ENCODE measurements at regions not wholly inside any gene's neighbourhood (a gene's known extent, or its start where the extent isn't known, plus 50 kb on each side); places are given as distances from the start of the nearest gene placed in this dataset.
"Not testable (repeated sequence)": the region's sequence is repeated elsewhere in the genome, so short reads cannot be mapped to it uniquely, and the experiment has no call there.

DNA sequence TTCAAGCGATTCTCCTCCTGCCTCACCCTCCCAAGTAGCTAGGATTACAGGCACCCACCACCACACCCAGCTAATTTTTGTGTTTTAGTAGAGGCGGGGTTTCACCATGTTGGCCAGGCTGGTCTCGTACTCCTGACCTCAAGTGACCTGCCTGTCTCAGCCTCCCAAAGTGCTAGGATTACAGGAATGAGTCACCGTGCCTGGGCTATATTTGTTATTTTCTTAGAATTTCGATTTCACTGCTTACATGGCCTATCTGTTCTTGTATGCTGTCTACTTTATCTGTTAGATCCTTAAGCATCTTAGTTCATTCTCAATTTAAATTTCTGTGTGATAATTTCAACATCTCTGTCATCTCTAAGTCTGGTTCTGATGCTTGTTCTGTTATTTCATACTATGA is 210.6 kb upstream of the NPY2R start:
- not testable (repeated sequence) for H2AFZ ChIP-seq (ENCODE audit: low read length); H3K9me3 ChIP-seq (replicated peaks in 1 of 2; ENCODE audit: control insufficient read depth in 2 of 2, insufficient read depth in 1 of 2, low read depth in 1 of 2, low read length in 2 of 2); H3K27ac ChIP-seq (replicated peaks; ENCODE audit: low read length); H2AK5ac ChIP-seq (ENCODE audit: low read depth, low read length); H2BK12ac ChIP-seq (ENCODE audit: low read length); H3K79me1 ChIP-seq (ENCODE audit: low read depth, low read length); H3K4ac ChIP-seq (ENCODE audit: low read length); H3K4me2 ChIP-seq (ENCODE audit: insufficient read depth, low read length, poor library complexity, severe bottlenecking); H3K23ac ChIP-seq (ENCODE audit: low read depth, low read length, poor library complexity); H4K8ac ChIP-seq (ENCODE audit: low read depth, low read length); H2BK15ac ChIP-seq (ENCODE audit: low read length); H3K14ac ChIP-seq (ENCODE audit: low read length); DNase-seq (ENCODE audit: low spot score); H3K18ac ChIP-seq (ENCODE audit: low read length); H4K91ac ChIP-seq (ENCODE audit: low read depth, low read length, poor library complexity); H3K27me3 ChIP-seq (ENCODE audit: control insufficient read depth in 3 of 3, insufficient read depth in 3 of 3, low read depth in 1 of 3, low read length in 3 of 3); H2BK120ac ChIP-seq (ENCODE audit: low read depth, low read length); H3K9ac ChIP-seq (ENCODE audit: low read depth, low read length, poor library complexity); H3K36me3 ChIP-seq (replicated peaks in 1 of 2; ENCODE audit: control insufficient read depth in 2 of 2, insufficient read depth in 2 of 2, low read length in 2 of 2); H3K4me3 ChIP-seq (ENCODE audit: low read length in 2 of 2); H2BK5ac ChIP-seq (ENCODE audit: low read length); H3K4me1 ChIP-seq (ENCODE audit: control insufficient read depth in 2 of 2, insufficient read depth in 1 of 2, low read depth in 1 of 2, low read length in 2 of 2)
- WGBS, 2 donors (ENCODE audit: extremely low coverage in 2 of 2, insufficient read length in 2 of 2, insufficient replicate concordance in 1 of 2): no CpG with 5 or more reads among the region's 5 CpGs

DNA sequence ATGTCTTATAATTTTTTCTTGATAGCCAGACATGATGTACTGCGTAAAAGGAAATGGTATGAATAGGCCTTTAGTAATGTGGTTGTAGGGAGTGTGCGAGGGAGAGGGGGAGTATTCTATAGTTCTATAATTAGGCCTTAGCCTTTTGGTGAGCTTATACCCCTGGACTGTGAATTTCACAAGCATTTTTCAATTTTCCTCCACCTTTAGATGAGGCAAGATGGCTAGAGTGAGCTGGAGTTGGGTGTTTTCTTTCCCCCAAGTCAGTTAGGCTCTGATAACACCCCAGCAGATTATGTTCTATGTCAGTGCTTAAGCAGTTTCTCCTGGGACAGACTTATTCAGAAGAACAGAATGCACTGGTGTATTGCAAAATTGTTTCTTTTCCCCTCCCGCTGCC is 210.2 kb upstream of the NPY2R start:
- Histone ChIP-seq H3K18ac (ENCODE audit: low read length) (no peak overlapping the region), H4K91ac (ENCODE audit: low read depth, low read length, poor library complexity) (no peak overlapping the region), H2BK12ac (ENCODE audit: low read length) (no peak overlapping the region), H2AK5ac (ENCODE audit: low read depth, low read length) (no peak overlapping the region), H3K23ac (ENCODE audit: low read depth, low read length, poor library complexity) (no peak overlapping the region), H2BK15ac (ENCODE audit: low read length) (no peak overlapping the region), H3K9ac (ENCODE audit: low read depth, low read length, poor library complexity) (no peak overlapping the region), H3K4ac (ENCODE audit: low read length) (no peak overlapping the region), H3K9me3 (replicated peaks in 1 of 2; ENCODE audit: control insufficient read depth in 2 of 2, insufficient read depth in 1 of 2, low read depth in 1 of 2, low read length in 2 of 2) (peaks cover 0 to 3% of the 10 kb centered on the region in 2 donors), H2BK5ac (ENCODE audit: low read length) (no peak overlapping the region), H3K4me1 (ENCODE audit: control insufficient read depth in 2 of 2, insufficient read depth in 1 of 2, low read depth in 1 of 2, low read length in 2 of 2) (no peaks in the 10 kb centered on the region), H3K27me3 (ENCODE audit: control insufficient read depth in 3 of 3, insufficient read depth in 3 of 3, low read depth in 1 of 3, low read length in 3 of 3) (no peaks in the 10 kb centered on the region), H3K4me3 (ENCODE audit: low read length in 2 of 2) (no peak overlapping the region), H3K36me3 (replicated peaks in 1 of 2; ENCODE audit: control insufficient read depth in 2 of 2, insufficient read depth in 2 of 2, low read length in 2 of 2) (no peaks in the 10 kb centered on the region), H2BK120ac (ENCODE audit: low read depth, low read length) (no peak overlapping the region), H3K27ac (replicated peaks; ENCODE audit: low read length) (no peak overlapping the region), H4K8ac (ENCODE audit: low read depth, low read length) (no peak overlapping the region), H2AFZ (ENCODE audit: low read length) (no peak overlapping the region), H3K14ac (ENCODE audit: low read length) (no peak overlapping the region), H3K4me2 (ENCODE audit: insufficient read depth, low read length, poor library complexity, severe bottlenecking) (no peak overlapping the region), H3K79me1 (ENCODE audit: low read depth, low read length) (no peaks in the 10 kb centered on the region)
- DNase-seq (ENCODE audit: low spot score): no peak
- no CpG with 5 or more reads among the region's 3 CpGs for WGBS, 2 donors (ENCODE audit: extremely low coverage in 2 of 2, insufficient read length in 2 of 2, insufficient replicate concordance in 1 of 2)

DNA sequence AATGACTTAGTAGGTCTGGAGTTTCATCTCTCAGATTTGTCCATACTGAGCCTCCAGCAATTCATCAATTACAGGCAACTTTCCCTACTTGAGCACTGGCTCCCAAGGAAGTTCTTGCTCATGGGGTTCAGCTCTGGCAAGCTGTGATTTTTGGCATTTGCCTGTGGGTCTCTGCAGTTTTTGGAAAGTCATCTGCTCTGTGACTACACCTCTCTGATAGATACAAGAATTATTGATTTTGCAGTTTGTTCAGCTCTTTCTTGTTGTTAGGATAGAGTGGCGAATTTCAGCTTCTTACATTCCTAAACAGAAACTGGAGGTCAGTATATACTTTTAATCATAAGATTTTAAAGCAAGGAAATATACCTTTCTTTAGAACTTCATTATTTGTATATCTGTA is 209.7 kb upstream of the NPY2R start:
- WGBS, 2 donors (ENCODE audit: extremely low coverage in 2 of 2, insufficient read length in 2 of 2, insufficient replicate concordance in 1 of 2): no CpG with 5 or more reads among the region's 1 CpG
- no peaks in the 10 kb centered on the region for H3K79me1 ChIP-seq (ENCODE audit: low read depth, low read length)
- H3K27ac ChIP-seq (replicated peaks; ENCODE audit: low read length): no peak overlapping the region
- no peak overlapping the region for H3K9ac ChIP-seq (ENCODE audit: low read depth, low read length, poor library complexity)
- no peak overlapping the region for H4K8ac ChIP-seq (ENCODE audit: low read depth, low read length)
- no peaks in the 10 kb centered on the region for H3K27me3 ChIP-seq (ENCODE audit: control insufficient read depth in 3 of 3, insufficient read depth in 3 of 3, low read depth in 1 of 3, low read length in 3 of 3)
- no peak overlapping the region for H3K14ac ChIP-seq (ENCODE audit: low read length)
- no peak overlapping the region for H2BK120ac ChIP-seq (ENCODE audit: low read depth, low read length)
- no peak overlapping the region for H3K18ac ChIP-seq (ENCODE audit: low read length)
- no peak overlapping the region for H2AFZ ChIP-seq (ENCODE audit: low read length)
- H3K4me1 ChIP-seq (ENCODE audit: control insufficient read depth in 2 of 2, insufficient read depth in 1 of 2, low read depth in 1 of 2, low read length in 2 of 2): no peaks in the 10 kb centered on the region
- no peak overlapping the region for H3K23ac ChIP-seq (ENCODE audit: low read depth, low read length, poor library complexity)
- no peak for DNase-seq (ENCODE audit: low spot score)
- H2BK15ac ChIP-seq (ENCODE audit: low read length): no peak overlapping the region
- H3K4me2 ChIP-seq (ENCODE audit: insufficient read depth, low read length, poor library complexity, severe bottlenecking): no peak overlapping the region
- no peak overlapping the region for H3K4me3 ChIP-seq (ENCODE audit: low read length in 2 of 2)
- no peak overlapping the region for H3K4ac ChIP-seq (ENCODE audit: low read length)
- no peak overlapping the region for H2AK5ac ChIP-seq (ENCODE audit: low read depth, low read length)
- H3K36me3 ChIP-seq (replicated peaks in 1 of 2; ENCODE audit: control insufficient read depth in 2 of 2, insufficient read depth in 2 of 2, low read length in 2 of 2): no peaks in the 10 kb centered on the region
- H2BK5ac ChIP-seq (ENCODE audit: low read length): no peak overlapping the region
- H3K9me3 ChIP-seq (replicated peaks in 1 of 2; ENCODE audit: control insufficient read depth in 2 of 2, insufficient read depth in 1 of 2, low read depth in 1 of 2, low read length in 2 of 2): peaks cover 0 to 3% of the 10 kb centered on the region in 2 donors
- no peak overlapping the region for H2BK12ac ChIP-seq (ENCODE audit: low read length)
- H4K91ac ChIP-seq (ENCODE audit: low read depth, low read length, poor library complexity): no peak overlapping the region

DNA sequence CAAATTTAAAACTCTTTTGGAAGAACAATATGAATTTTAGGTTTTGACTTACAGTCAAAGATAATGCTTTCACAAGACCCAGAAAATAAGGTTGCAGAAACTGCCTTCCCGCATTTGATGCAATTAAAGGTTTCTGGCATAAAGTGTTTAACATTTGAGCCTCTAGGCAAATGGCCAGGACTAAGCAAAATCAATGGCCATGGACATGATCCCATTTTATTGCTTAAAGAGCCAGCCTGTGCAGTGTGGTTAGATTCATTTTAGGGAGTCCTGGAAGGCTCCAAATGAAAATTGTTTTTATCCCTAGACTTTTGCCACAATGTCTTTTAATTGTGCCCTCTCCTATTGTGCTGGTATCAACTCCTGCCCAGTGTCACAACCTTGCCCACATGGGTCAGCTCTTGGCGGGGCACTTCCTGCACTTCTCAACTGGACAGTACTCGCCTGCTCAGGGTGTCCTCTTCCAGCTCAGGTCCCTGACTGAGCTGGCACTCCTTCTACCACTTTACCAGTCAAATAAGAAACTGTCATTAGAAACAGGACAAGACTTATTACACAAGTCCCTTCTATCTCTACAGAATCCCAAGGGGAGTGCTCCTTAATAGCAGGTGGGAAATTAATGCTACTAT is 208.4 kb upstream of the NPY2R start:
- Histone ChIP-seq H4K8ac (ENCODE audit: low read depth, low read length) (no peak overlapping the region), H3K18ac (ENCODE audit: low read length) (no peak overlapping the region)

More for the DNA sequence above, 208.4 kb upstream of the NPY2R start:
- no peak overlapping the region for H3K4me2 ChIP-seq (ENCODE audit: insufficient read depth, low read length, poor library complexity, severe bottlenecking)
- H3K79me1 ChIP-seq (ENCODE audit: low read depth, low read length): no peaks in the 10 kb centered on the region
- H2AK5ac ChIP-seq (ENCODE audit: low read depth, low read length): no peak overlapping the region
- no peaks in the 10 kb centered on the region for H3K27me3 ChIP-seq (ENCODE audit: control insufficient read depth in 3 of 3, insufficient read depth in 3 of 3, low read depth in 1 of 3, low read length in 3 of 3)
- no peak overlapping the region for H3K27ac ChIP-seq (replicated peaks; ENCODE audit: low read length)
- no peaks in the 10 kb centered on the region for H3K36me3 ChIP-seq (replicated peaks in 1 of 2; ENCODE audit: control insufficient read depth in 2 of 2, insufficient read depth in 2 of 2, low read length in 2 of 2)
- H3K9ac ChIP-seq (ENCODE audit: low read depth, low read length, poor library complexity): no peak overlapping the region
- no peak overlapping the region for H2AFZ ChIP-seq (ENCODE audit: low read length)
- no peak overlapping the region for H2BK120ac ChIP-seq (ENCODE audit: low read depth, low read length)
- H2BK12ac ChIP-seq (ENCODE audit: low read length): no peak overlapping the region
- WGBS, 2 donors (ENCODE audit: extremely low coverage in 2 of 2, insufficient read length in 2 of 2, insufficient replicate concordance in 1 of 2): no CpG with 5 or more reads among the region's 3 CpGs
- no peak overlapping the region for H3K14ac ChIP-seq (ENCODE audit: low read length)
- DNase-seq (ENCODE audit: low spot score): no peak
- H2BK15ac ChIP-seq (ENCODE audit: low read length): no peak overlapping the region
- no peak overlapping the region for H3K23ac ChIP-seq (ENCODE audit: low read depth, low read length, poor library complexity)
- H3K4me3 ChIP-seq (ENCODE audit: low read length in 2 of 2): no peak overlapping the region
- H2BK5ac ChIP-seq (ENCODE audit: low read length): no peak overlapping the region
- no peak overlapping the region for H4K91ac ChIP-seq (ENCODE audit: low read depth, low read length, poor library complexity)
- H3K4me1 ChIP-seq (ENCODE audit: control insufficient read depth in 2 of 2, insufficient read depth in 1 of 2, low read depth in 1 of 2, low read length in 2 of 2): no peaks in the 10 kb centered on the region
- no peak overlapping the region for H3K4ac ChIP-seq (ENCODE audit: low read length)
- peaks cover 0 to 3% of the 10 kb centered on the region in 2 donors for H3K9me3 ChIP-seq (replicated peaks in 1 of 2; ENCODE audit: control insufficient read depth in 2 of 2, insufficient read depth in 1 of 2, low read depth in 1 of 2, low read length in 2 of 2)
